Lower lobe of right lung (tissue), 2 donors: ENCODE measurements at regions not wholly inside any gene's neighbourhood (a gene's known extent, or its start where the extent isn't known, plus 50 kb on each side); places are given as distances from the start of the nearest gene placed in this dataset.

ENCODE experiments used
- ATAC-seq, 2 donors: fragments of 200-7000 bp; cut with Tn5 transposase; one replicate each; pipeline ENCODE4 v1.9.1; 2020 to 2022; ENCODE audit warnings: mild to moderate bottlenecking in 2 of 2, moderate library complexity in 2 of 2
- DNase-seq: peaks from one replicate; pipeline ENCODE4 v3.0.0-alpha.2; 2020
- H3K27ac ChIP-seq: fragments of 200-600 bp; one replicate; pipeline ENCODE4 v1.8.0; 2022
- H3K27me3 ChIP-seq: fragments of 200-600 bp; one replicate; pipeline ENCODE4 v1.8.0; 2022; ENCODE audit warnings: low read depth
- H3K36me3 ChIP-seq: fragments of 200-600 bp; one replicate; pipeline ENCODE4 v1.8.0; 2022; ENCODE audit warnings: mild to moderate bottlenecking
- H3K4me1 ChIP-seq: fragments of 200-600 bp; one replicate; pipeline ENCODE4 v1.8.0; 2022
- H3K4me3 ChIP-seq: fragments of 200-600 bp; one replicate; pipeline ENCODE4 v1.8.0; 2022; ENCODE audit warnings: mild to moderate bottlenecking
- H3K9me3 ChIP-seq: fragments of 200-600 bp; one replicate; pipeline ENCODE4 v1.8.0; 2022
- CTCF ChIP-seq: fragments of 200-600 bp; IDR thresholded peaks from one replicate; pipeline ENCODE4 v1.8.0; 2022; ENCODE audit warnings: antibody characterized with exemption, mild to moderate bottlenecking
- intact Hi-C: fragments of 100-400 bp; cut with DNase I; formaldehyde crosslinking; loops from one replicate; pipeline ENCODE4 v1.11.0; 2022
- donor health status: DM: no; HTN: yes; CAD: no; lungs with severe emphysema.

GRCh38 chr22:48398181-48398905, 1429.3 kb downstream of the BRD1 start:
- no peak for ATAC-seq
- no peaks in the 10 kb centered on the region for H3K27me3 ChIP-seq
- intact Hi-C loops = no loop called here
- no peaks in the 10 kb centered on the region for H3K4me1 ChIP-seq
- no peak for TF ChIP-seq CTCF
- no peak overlapping the region for H3K4me3 ChIP-seq
- no peaks in the 10 kb centered on the region for H3K36me3 ChIP-seq
- DNase-seq = no peak
- H3K27ac ChIP-seq = no peak overlapping the region
- no peaks in the 10 kb centered on the region for H3K9me3 ChIP-seq

GRCh38 chr22:48397531-48398180, 1430.0 kb downstream of the BRD1 start:
- ATAC-seq = no peak
- H3K27ac ChIP-seq = no peak overlapping the region
- DNase-seq = no peak
- H3K27me3 ChIP-seq = no peaks in the 10 kb centered on the region
- intact Hi-C loops = no loop called here
- H3K4me1 ChIP-seq = no peaks in the 10 kb centered on the region
- H3K4me3 ChIP-seq = no peak overlapping the region
- no peaks in the 10 kb centered on the region for H3K9me3 ChIP-seq
- no peaks in the 10 kb centered on the region for H3K36me3 ChIP-seq
- TF ChIP-seq CTCF = no peak

- TF ChIP-seq CTCF = no peak
- Histone ChIP-seq H3K27ac (no peak overlapping the region), H3K4me3 (no peak overlapping the region), H3K27me3 (no peaks in the 10 kb centered on the region), H3K36me3 (no peaks in the 10 kb centered on the region), H3K4me1 (no peaks in the 10 kb centered on the region), H3K9me3 (no peaks in the 10 kb centered on the region)
- DNase-seq (no peak), ATAC-seq (no peak)
- intact Hi-C loops = no loop called here
These were observed 1430.7 kb downstream of the BRD1 start for GRCh38 chr22:48396785-48397530.

GRCh38 chr22:48396091-48396784, 1431.4 kb downstream of the BRD1 start:
- H3K27me3 ChIP-seq = no peaks in the 10 kb centered on the region

More at GRCh38 chr22:48396091-48396784, 1431.4 kb downstream of the BRD1 start:
- no peaks in the 10 kb centered on the region for H3K4me1 ChIP-seq
- H3K36me3 ChIP-seq = no peaks in the 10 kb centered on the region
- intact Hi-C loops = no loop called here
- H3K9me3 ChIP-seq = no peaks in the 10 kb centered on the region
- no peak overlapping the region for H3K27ac ChIP-seq
- ATAC-seq = no peak
- TF ChIP-seq CTCF = no peak
- H3K4me3 ChIP-seq = no peak overlapping the region
- DNase-seq = no peak
